Transverse colon (tissue), 4 donors: ENCODE measurements at regions not wholly inside any gene's neighbourhood (a gene's known extent, or its start where the extent isn't known, plus 50 kb on each side); places are given as distances from the start of the nearest gene placed in this dataset.

ENCODE experiments used
- DNase-seq: peaks from one replicate; pipeline ENCODE4 v3.0.0-alpha.2; 2019
- H3K27ac ChIP-seq, 4 donors: fragments of 200-600 bp; sonication (generic); 2 replicates each; pipeline ENCODE4 v1.5.1; 2016 to 2018; ENCODE audit warnings: inconsistent platforms in 4 of 4
- H3K27me3 ChIP-seq: fragments of 200-600 bp; sonication (generic); 2 replicates; pipeline ENCODE4 v1.5.1; 2017; ENCODE audit warnings: inconsistent platforms
- H3K36me3 ChIP-seq, 4 donors: fragments of 200-600 bp; sonication (generic); 2 replicates each; pipeline ENCODE4 v1.5.1; 2017 to 2019; ENCODE audit warnings: inconsistent platforms in 4 of 4
- H3K4me1 ChIP-seq, 4 donors: fragments of 200-600 bp; sonication (generic); 2 replicates each; pipeline ENCODE4 v1.5.1; 2017 to 2020; ENCODE audit warnings: inconsistent platforms in 4 of 4
- H3K4me3 ChIP-seq, 4 donors: fragments of 200-600 bp; sonication (generic); 1 replicate in 1 of 4; 2 replicates in 3 of 4; pipeline versions ENCODE4 v1.5.1 to v1.6.1; 2017 to 2019; ENCODE audit warnings: inconsistent platforms in 4 of 4
- H3K9me3 ChIP-seq, 2 donors: fragments of 200-600 bp; sonication (generic); 2 replicates each; pipeline ENCODE4 v1.5.1; 2017 to 2019; ENCODE audit warnings: inconsistent platforms in 2 of 2
- CTCF ChIP-seq, 5 experiments: fragments of 200-600 bp in 3 of 5; fragments of 450-650 bp in 2 of 5; sonication (generic) in 3 of 5; IDR thresholded peaks; 1 replicate in 2 of 5; 2 replicates in 3 of 5; pipeline ENCODE4 v1.5.1; 2016 to 2017; ENCODE audit warnings: antibody characterized with exemption in 5 of 5, inconsistent platforms in 3 of 5, mild to moderate bottlenecking in 2 of 5, moderate library complexity in 1 of 5
- EP300 ChIP-seq: sonication (generic); formaldehyde crosslinking; IDR thresholded peaks from one replicate; pipeline ENCODE4 v1.6.1; 2017; ENCODE audit warnings: antibody characterized with exemption, low read depth
- POLR2A ChIP-seq: fragments of 450-650 bp; IDR thresholded peaks from one replicate; pipeline ENCODE4 v1.6.1; 2016; ENCODE audit warnings: antibody characterized with exemption, mild to moderate bottlenecking, moderate library complexity
- POLR2AphosphoS5 ChIP-seq, 3 donors: sonication (generic); formaldehyde crosslinking; IDR thresholded peaks; one replicate each; pipeline ENCODE4 v1.6.1; 2016; ENCODE audit warnings: antibody characterized with exemption in 3 of 3
- WGBS, 2 donors: methylation state at CpG; one replicate each; pipeline ENCODE4 v1.1.5; 2018; ENCODE audit warnings: low coverage in 1 of 2; 5-methylcytosine and 5-hydroxymethylcytosine counted together
- in situ Hi-C, 4 donors: fragments of 200-750 bp; cut with MboI; loops; one replicate each; pipeline versions ENCODE4 v1.15.0 to v1.15.1; 2017; ENCODE audit warnings: low sequenced_read_pairs in 3 of 4, low pct_ligation_motif_present in 1 of 4, low pct_unique_long_range_greater_than_20kb in 1 of 4
- intact Hi-C: fragments of 100-400 bp; cut with DNase I; formaldehyde crosslinking; loops from one replicate; pipeline ENCODE4 v1.15.1; 2023; ENCODE audit warnings: low total_unique reads

GRCh38 chr21:31489726-31490125, 145.7 kb upstream of the TIAM1 start:
- 87 to 88% methylated on average over 2 of the region's 2 CpGs for WGBS, 2 donors
- H3K4me1 ChIP-seq: no peaks in the 10 kb centered on the region
- no peaks in the 10 kb centered on the region for H3K27me3 ChIP-seq
- H3K4me3 ChIP-seq: no peak overlapping the region
- intact Hi-C loops (no loop called here), in situ Hi-C loops (no loop called here)
- no peak for TF ChIP-seq EP300
- no peak for TF ChIP-seq POLR2A
- TF ChIP-seq CTCF (IDR thresholded peaks at IDR 0.05): no peak
- TF ChIP-seq POLR2AphosphoS5 (IDR thresholded peaks at IDR 0.05): no peak
- no peak overlapping the region for H3K27ac ChIP-seq
- no peak for DNase-seq
- H3K36me3 ChIP-seq: no peaks in the 10 kb centered on the region
- H3K9me3 ChIP-seq: peaks cover 0 to 7% of the 10 kb centered on the region in 2 donors

- no peaks in the 10 kb centered on the region for H3K27me3 ChIP-seq
- TF ChIP-seq POLR2A: no peak
- no peak for TF ChIP-seq POLR2AphosphoS5 (IDR thresholded peaks at IDR 0.05)
- TF ChIP-seq EP300: no peak
- no peak for TF ChIP-seq CTCF (IDR thresholded peaks at IDR 0.05)
- DNase-seq: no peak
- H3K27ac ChIP-seq: no peak overlapping the region
- 84 to 89% methylated on average over 2 to 6 of the region's 6 CpGs for WGBS, 2 donors
- no peak overlapping the region for H3K4me3 ChIP-seq
- peaks cover 0 to 7% of the 10 kb centered on the region in 2 donors for H3K9me3 ChIP-seq
- no peaks in the 10 kb centered on the region for H3K36me3 ChIP-seq
- intact Hi-C loops (no loop called here), in situ Hi-C loops (no loop called here)
- no peaks in the 10 kb centered on the region for H3K4me1 ChIP-seq
Measured at GRCh38 chr21:31489014-31489413, 145.0 kb upstream of the TIAM1 start.

GRCh38 chr21:31484219-31484618, 140.2 kb upstream of the TIAM1 start:
- H3K36me3 ChIP-seq: no peaks in the 10 kb centered on the region
- intact Hi-C loops: no loop called here
- no peak for DNase-seq
- TF ChIP-seq CTCF (IDR thresholded peaks at IDR 0.05) (no peak), EP300 (no peak), POLR2AphosphoS5 (IDR thresholded peaks at IDR 0.05) (no peak), POLR2A (no peak)
- no peaks in the 10 kb centered on the region for H3K4me1 ChIP-seq
- H3K4me3 ChIP-seq: no peak overlapping the region
- WGBS, 2 donors: 96 to 100% methylated on average over 1 to 5 of the region's 5 CpGs
- H3K27me3 ChIP-seq: no peaks in the 10 kb centered on the region
- in situ Hi-C loops: no loop called here
- H3K27ac ChIP-seq: no peak overlapping the region
- H3K9me3 ChIP-seq: peaks cover 0 to 7% of the 10 kb centered on the region in 2 donors

GRCh38 chr21:31483146-31483545, 139.1 kb upstream of the TIAM1 start:
- no peaks in the 10 kb centered on the region for H3K36me3 ChIP-seq
- in situ Hi-C loops (no loop called here), intact Hi-C loops (no loop called here)
- no peaks in the 10 kb centered on the region for H3K27me3 ChIP-seq
- H3K4me1 ChIP-seq: no peaks in the 10 kb centered on the region
- no peak overlapping the region for H3K4me3 ChIP-seq
- no peak for TF ChIP-seq POLR2AphosphoS5 (IDR thresholded peaks at IDR 0.05)
- H3K9me3 ChIP-seq: peaks cover 0 to 7% of the 10 kb centered on the region in 2 donors
- 72% methylated on average over 4 of the region's 4 CpGs; no CpG with 5 or more reads in 1 of the 2 donors for WGBS, 2 donors
- DNase-seq: no peak
- no peak overlapping the region for H3K27ac ChIP-seq

- Histone ChIP-seq H3K4me1 (no peaks in the 10 kb centered on the region), H3K27me3 (no peaks in the 10 kb centered on the region), H3K4me3 (no peak overlapping the region), H3K9me3 (peaks cover 0 to 7% of the 10 kb centered on the region in 2 donors), H3K36me3 (no peaks in the 10 kb centered on the region), H3K27ac (no peak overlapping the region)
- intact Hi-C loops (no loop called here), in situ Hi-C loops (no loop called here)
- 90% methylated on average over 5 of the region's 5 CpGs; no CpG with 5 or more reads in 1 of the 2 donors for WGBS, 2 donors
- no peak for DNase-seq
- TF ChIP-seq POLR2A (no peak), POLR2AphosphoS5 (IDR thresholded peaks at IDR 0.05) (no peak), EP300 (no peak), CTCF (IDR thresholded peaks at IDR 0.05) (no peak)
Measured at GRCh38 chr21:31482460-31482859, 138.4 kb upstream of the TIAM1 start.
